ENCODE measurements at regions not wholly inside any gene's neighbourhood (a gene's known extent, or its start where the extent isn't known, plus 50 kb on each side); places are given as distances from the start of the nearest gene placed in this dataset.

- no peak for TF ChIP-seq CTCF (IDR thresholded peaks at IDR 0.05)
- TF ChIP-seq POLR2A (IDR thresholded peaks at IDR 0.05), result no peak
Measured at GRCh38 chr17:72294487-72294893, 173.7 kb downstream of the SOX9 start.

All from vagina (tissue), 2 donors.